ENCODE measurements at regions not wholly inside any gene's neighbourhood (a gene's known extent, or its start where the extent isn't known, plus 50 kb on each side); places are given as distances from the start of the nearest gene placed in this dataset.

GRCh38 chr17:13106171-13106570 is 88.3 kb upstream of the ELAC2 start:
- CTCF ChIA-PET: no interaction called here
- H3K36me3 Mint-ChIP-seq (ENCODE audit: insufficient read depth, unreplicated experiment): no peaks in the 10 kb centered on the region

GRCh38 chr17:13104576-13104975 is 86.7 kb upstream of the ELAC2 start:
- POLR2A ChIA-PET: no interaction called here
- intact Hi-C loops (cut with micrococcal nuclease; ENCODE audit: unreplicated experiment): no loop called here
- Histone ChIP-seq H3K4me1 (no peaks in the 10 kb centered on the region), H3K36me3 (ENCODE audit: control insufficient read depth, insufficient read depth, low read length) (no peaks in the 10 kb centered on the region), H3K9me3 (no peaks in the 10 kb centered on the region), H3K27me3 (replicated peaks; ENCODE audit: control insufficient read depth, insufficient read depth, low read length) (no peaks in the 10 kb centered on the region), H3K4me3 (ENCODE audit: low read depth, low read length) (no peak overlapping the region)
- no peak for DNase-seq
- no peaks in the 10 kb centered on the region for H3K9me3 Mint-ChIP-seq (ENCODE audit: unreplicated experiment)
- H3K36me3 Mint-ChIP-seq (ENCODE audit: insufficient read depth, unreplicated experiment): no peaks in the 10 kb centered on the region
- BruUV-seq (replicated peaks): no TSS peak
- H3K27ac Mint-ChIP-seq (ENCODE audit: unreplicated experiment): no peak overlapping the region
- TF ChIP-seq CTCF (IDR thresholded peaks at IDR 0.05; ENCODE audit: insufficient read depth in 1 of 2, low read depth in 1 of 2, low read length in 1 of 2, severe bottlenecking in 1 of 2, unreplicated experiment in 1 of 2): no peak
- H3K27me3 Mint-ChIP-seq (ENCODE audit: insufficient read depth, unreplicated experiment): no peaks in the 10 kb centered on the region
- no peaks in the 10 kb centered on the region for H3K4me1 Mint-ChIP-seq (ENCODE audit: low read depth, unreplicated experiment)
- CTCF ChIA-PET: no interaction called here
- no peak overlapping the region for H3K4me3 Mint-ChIP-seq (ENCODE audit: unreplicated experiment)

More at GRCh38 chr17:13106171-13106570, 88.3 kb upstream of the ELAC2 start:
- POLR2A ChIA-PET: no interaction called here
- Histone ChIP-seq H3K36me3 (ENCODE audit: control insufficient read depth, insufficient read depth, low read length) (no peaks in the 10 kb centered on the region), H3K4me1 (no peaks in the 10 kb centered on the region), H3K9me3 (no peaks in the 10 kb centered on the region), H3K4me3 (ENCODE audit: low read depth, low read length) (no peak overlapping the region), H3K27me3 (replicated peaks; ENCODE audit: control insufficient read depth, insufficient read depth, low read length) (no peaks in the 10 kb centered on the region)
- BruUV-seq (replicated peaks): no TSS peak
- H3K4me1 Mint-ChIP-seq (ENCODE audit: low read depth, unreplicated experiment): no peaks in the 10 kb centered on the region
- intact Hi-C loops (cut with micrococcal nuclease; ENCODE audit: unreplicated experiment): no loop called here
- H3K27me3 Mint-ChIP-seq (ENCODE audit: insufficient read depth, unreplicated experiment): no peaks in the 10 kb centered on the region
- no peak overlapping the region for H3K4me3 Mint-ChIP-seq (ENCODE audit: unreplicated experiment)
- no peak for DNase-seq
- no peak for TF ChIP-seq CTCF (IDR thresholded peaks at IDR 0.05; ENCODE audit: insufficient read depth in 1 of 2, low read depth in 1 of 2, low read length in 1 of 2, severe bottlenecking in 1 of 2, unreplicated experiment in 1 of 2)
- no peaks in the 10 kb centered on the region for H3K9me3 Mint-ChIP-seq (ENCODE audit: unreplicated experiment)
- no peak overlapping the region for H3K27ac Mint-ChIP-seq (ENCODE audit: unreplicated experiment)

GRCh38 chr17:13102477-13102876 is 84.7 kb upstream of the ELAC2 start:
- no peaks in the 10 kb centered on the region for H3K36me3 Mint-ChIP-seq (ENCODE audit: insufficient read depth, unreplicated experiment)
- no peak overlapping the region for H3K4me3 Mint-ChIP-seq (ENCODE audit: unreplicated experiment)
- Histone ChIP-seq H3K36me3 (ENCODE audit: control insufficient read depth, insufficient read depth, low read length) (no peaks in the 10 kb centered on the region), H3K9me3 (no peaks in the 10 kb centered on the region), H3K4me1 (no peaks in the 10 kb centered on the region), H3K4me3 (ENCODE audit: low read depth, low read length) (no peak overlapping the region), H3K27me3 (replicated peaks; ENCODE audit: control insufficient read depth, insufficient read depth, low read length) (no peaks in the 10 kb centered on the region)
- ChIA-PET POLR2A (no interaction called here), CTCF (no interaction called here)
- no peaks in the 10 kb centered on the region for H3K27me3 Mint-ChIP-seq (ENCODE audit: insufficient read depth, unreplicated experiment)
- H3K4me1 Mint-ChIP-seq (ENCODE audit: low read depth, unreplicated experiment): no peaks in the 10 kb centered on the region
- BruUV-seq (replicated peaks): no TSS peak
- intact Hi-C loops (cut with micrococcal nuclease; ENCODE audit: unreplicated experiment): no loop called here
- TF ChIP-seq CTCF (IDR thresholded peaks at IDR 0.05; ENCODE audit: insufficient read depth in 1 of 2, low read depth in 1 of 2, low read length in 1 of 2, severe bottlenecking in 1 of 2, unreplicated experiment in 1 of 2): no peak
- H3K9me3 Mint-ChIP-seq (ENCODE audit: unreplicated experiment): no peaks in the 10 kb centered on the region
- no peak overlapping the region for H3K27ac Mint-ChIP-seq (ENCODE audit: unreplicated experiment)
- no peak for DNase-seq
